LoVo (cell line): ENCODE measurements at regions not wholly inside any gene's neighbourhood (a gene's known extent, or its start where the extent isn't known, plus 50 kb on each side); places are given as distances from the start of the nearest gene placed in this dataset.

Experiments used
- DNase-seq: peaks from one replicate; pipeline ENCODE4 v3.0.0-alpha.2; 2016; ENCODE audit warnings: low spot score

DNA sequence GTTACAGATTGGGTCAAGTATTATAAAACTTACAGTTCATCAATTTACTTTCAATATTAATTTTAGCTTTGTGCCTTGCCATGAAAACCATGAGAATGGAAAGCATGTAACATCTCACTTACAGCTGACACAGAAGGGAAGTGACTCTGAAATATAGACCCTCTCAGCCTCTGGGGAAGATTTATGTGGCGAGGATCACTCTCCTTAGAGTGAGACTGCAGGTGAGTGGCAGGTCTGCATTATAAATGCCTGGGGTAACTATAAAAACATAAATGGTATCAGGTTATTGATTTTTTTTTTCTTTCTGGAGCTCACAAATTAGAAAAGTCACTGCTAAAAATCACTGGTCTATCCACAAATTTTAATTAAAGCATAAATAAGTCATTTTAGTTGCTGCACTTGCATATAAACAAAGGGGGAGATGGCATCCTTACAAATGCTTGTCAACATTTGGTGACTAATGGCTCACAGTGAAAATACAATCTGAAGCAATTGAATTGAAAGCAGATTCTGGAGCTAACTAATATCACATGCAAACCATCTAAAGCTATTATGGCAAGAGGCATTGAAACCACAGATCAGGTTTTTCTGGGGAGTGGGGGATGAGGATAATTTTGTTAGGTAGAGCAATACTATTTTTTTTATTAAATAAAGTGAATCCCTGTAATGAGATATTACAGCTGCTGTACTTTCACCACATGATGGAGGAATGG, 200.9 kb downstream of the TM2D1 start:
- DNase-seq: no peak

DNA sequence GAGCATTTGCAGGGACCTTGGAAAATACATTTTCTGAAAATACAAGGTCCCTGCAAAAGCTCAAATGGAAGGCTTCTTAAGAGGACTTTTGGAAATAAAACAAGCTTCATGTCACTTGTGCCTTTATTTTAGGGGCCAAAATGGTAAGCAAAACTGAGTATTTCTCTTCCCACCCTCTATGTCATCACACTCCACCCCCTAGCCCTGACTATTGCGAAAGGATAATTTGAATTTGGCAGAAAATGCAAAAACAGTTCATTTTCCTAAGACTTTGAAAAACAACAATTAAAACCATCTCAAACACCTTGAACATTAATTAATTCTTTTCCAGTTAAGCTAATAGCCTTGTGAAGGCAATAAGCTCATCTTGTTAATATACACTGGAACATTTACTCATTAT, 201.7 kb downstream of the TM2D1 start:
- DNase-seq: no peak

DNA sequence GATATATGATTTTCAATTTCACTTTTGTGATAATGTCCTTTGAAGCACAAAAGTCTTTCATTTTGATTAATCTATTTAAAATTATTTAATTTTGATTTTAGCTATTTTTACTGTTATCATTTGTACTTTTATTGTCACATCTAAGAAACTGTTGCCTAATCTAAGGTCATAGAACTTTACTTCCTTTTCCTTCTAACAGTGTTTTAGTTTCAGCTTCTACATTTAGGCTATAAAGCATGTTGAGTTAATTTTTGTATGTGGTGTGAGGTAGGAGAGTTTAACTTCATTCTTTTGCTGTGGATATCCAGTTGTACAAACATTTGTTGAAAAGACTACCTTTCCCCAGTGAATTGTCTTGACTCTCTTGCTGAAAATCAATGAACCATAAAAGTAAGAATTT, 204.5 kb downstream of the TM2D1 start:
- DNase-seq: no peak

DNA sequence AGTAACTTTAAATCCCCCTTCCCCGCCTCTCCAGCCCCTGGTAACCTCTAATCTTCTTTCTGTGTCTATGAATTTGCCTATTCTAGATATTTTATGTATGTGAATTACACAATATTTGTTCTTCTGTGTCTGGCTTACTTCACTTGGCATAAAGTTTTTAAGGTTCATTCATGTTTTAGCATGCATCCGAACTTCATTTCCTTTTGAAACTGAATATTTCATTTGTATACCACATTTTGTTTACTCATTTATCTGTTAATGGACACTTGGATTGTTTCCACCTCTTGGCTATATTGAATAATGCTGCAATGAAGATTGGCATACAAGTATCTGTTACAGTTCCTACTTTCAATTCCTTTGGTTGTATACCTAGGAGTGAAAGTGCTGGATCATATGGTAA, 205.3 kb downstream of the TM2D1 start:
- DNase-seq: no peak

DNA sequence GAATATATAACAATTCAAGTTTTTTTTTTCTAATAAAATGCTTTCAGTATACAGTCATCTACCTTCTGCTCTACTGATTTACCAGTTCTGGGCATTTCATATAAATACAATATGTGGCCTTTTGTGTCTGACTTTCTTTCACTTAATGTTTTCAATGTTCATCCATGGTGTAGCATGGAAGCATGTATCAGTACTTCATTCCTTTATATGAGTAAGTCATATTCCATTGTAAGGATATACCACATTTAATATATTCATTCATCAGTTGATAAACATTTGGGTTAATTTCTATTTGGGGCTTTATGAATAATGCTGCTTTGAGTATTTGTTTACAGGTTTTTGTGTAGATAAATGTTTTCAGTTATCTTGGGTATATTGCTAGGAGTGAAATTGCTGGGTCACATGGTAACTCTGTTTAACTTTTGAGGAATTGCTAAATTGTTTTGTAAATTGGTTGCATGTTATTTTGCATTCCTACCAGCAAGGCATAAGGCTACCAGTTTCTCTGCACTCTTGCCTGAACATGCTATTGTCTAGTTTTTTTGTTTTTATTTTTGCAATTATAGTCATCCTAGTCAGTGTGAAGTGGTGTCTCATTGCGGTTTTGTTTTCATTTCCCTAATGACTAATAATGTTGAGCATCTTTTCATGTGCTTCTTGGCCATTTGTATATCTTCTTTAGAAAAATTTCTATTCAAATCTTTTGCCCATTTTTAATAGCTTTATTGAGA, 206.1 kb downstream of the TM2D1 start:
- DNase-seq: no peak

DNA sequence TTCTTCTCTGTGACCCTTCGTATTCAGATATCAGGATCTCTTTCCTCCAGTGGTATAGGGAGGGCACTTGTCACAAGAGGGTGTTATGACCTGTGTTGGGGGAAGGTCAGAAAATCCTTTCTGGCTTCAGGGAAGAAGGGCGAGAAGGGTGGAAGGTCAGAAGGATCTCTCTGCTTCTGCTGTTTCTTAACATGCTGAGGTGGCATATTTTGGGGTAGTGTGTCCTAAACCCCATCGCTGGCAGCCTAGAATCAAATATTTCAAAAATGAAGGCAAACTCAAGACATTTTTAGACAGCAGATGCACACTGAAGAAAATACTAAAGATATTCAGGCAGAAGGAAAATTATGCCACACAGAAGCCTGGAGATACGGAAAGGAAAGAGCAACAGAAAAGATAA, 207.6 kb downstream of the TM2D1 start:
- DNase-seq: no peak

DNA sequence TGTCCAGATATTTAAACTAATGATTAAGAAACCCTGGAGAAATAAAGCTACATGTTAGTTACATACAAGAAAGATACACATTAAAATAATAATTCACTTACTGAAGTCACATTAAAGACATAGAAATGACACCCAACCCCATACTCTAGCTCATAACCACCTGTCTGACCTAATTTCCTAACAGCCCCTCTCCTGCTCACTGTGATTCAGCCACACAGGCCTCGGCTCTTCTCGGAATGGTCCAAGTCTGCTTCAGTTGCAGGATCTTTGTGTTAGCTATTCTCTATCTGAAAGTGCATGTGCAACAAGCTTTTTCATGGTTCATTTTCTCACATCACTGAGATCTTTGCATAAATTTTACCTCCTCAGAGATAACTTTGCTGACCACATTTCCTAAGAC, 209.8 kb downstream of the TM2D1 start:
- DNase-seq: no peak
